ENCODE measurements at regions not wholly inside any gene's neighbourhood (a gene's known extent, or its start where the extent isn't known, plus 50 kb on each side); places are given as distances from the start of the nearest gene placed in this dataset.

- H3K4me1 ChIP-seq (ENCODE audit: insufficient read depth, low read length) = no peaks in the 10 kb centered on the region
- H3K27me3 ChIP-seq (ENCODE audit: insufficient read depth, low read length) = peaks cover 4% of the 10 kb centered on the region
These were observed 95.4 kb downstream of the ZNF621 start for GRCh38 chr3:40620151-40620550.

DNA sequence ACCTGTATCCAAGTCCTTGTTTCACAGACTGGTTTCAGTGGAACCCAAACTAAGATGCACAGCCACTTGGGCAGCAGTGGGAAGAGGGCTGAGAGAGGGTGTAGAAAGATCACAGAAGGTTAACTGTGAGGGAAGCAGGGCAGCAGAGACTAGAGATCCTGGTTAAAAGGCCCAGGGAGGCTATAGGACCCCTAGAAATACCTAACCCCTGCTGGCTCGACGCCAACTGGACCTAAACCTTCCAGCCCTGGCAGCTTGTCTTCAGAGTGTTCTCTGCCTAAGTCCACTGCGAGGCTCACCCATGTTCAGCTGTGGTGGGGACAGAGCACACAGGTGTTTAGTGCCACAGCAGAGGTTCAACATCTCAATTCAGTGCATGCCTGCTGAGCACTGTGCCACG, 96.5 kb downstream of the ZNF621 start:
- no peaks in the 10 kb centered on the region for H3K27me3 ChIP-seq (ENCODE audit: insufficient read depth, low read length)
- TF ChIP-seq, protein P1, sequence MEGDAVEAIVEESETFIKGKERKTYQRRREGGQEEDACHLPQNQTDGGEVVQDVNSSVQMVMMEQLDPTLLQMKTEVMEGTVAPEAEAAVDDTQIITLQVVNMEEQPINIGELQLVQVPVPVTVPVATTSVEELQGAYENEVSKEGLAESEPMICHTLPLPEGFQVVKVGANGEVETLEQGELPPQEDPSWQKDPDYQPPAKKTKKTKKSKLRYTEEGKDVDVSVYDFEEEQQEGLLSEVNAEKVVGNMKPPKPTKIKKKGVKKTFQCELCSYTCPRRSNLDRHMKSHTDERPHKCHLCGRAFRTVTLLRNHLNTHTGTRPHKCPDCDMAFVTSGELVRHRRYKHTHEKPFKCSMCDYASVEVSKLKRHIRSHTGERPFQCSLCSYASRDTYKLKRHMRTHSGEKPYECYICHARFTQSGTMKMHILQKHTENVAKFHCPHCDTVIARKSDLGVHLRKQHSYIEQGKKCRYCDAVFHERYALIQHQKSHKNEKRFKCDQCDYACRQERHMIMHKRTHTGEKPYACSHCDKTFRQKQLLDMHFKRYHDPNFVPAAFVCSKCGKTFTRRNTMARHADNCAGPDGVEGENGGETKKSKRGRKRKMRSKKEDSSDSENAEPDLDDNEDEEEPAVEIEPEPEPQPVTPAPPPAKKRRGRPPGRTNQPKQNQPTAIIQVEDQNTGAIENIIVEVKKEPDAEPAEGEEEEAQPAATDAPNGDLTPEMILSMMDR (IDR thresholded peaks at IDR 0.05; ENCODE audit: extremely low read depth, low read depth, low read length) = no peak

More at GRCh38 chr3:40620151-40620550, 95.4 kb downstream of the ZNF621 start:
- no peak for DNase-seq (ENCODE audit: insufficient read length, low spot score, missing footprints)
- H3K36me3 ChIP-seq (ENCODE audit: insufficient read depth, low read length) = no peaks in the 10 kb centered on the region
- H3K4me3 ChIP-seq (ENCODE audit: insufficient read depth, low read length) = no peak overlapping the region
- H3K27ac ChIP-seq (ENCODE audit: low read depth, low read length) = no peak overlapping the region
- H3K9me3 ChIP-seq (ENCODE audit: low read depth, low read length) = no peaks in the 10 kb centered on the region
- H3K4me2 ChIP-seq (ENCODE audit: insufficient read depth, low read length) = no peak overlapping the region
- H4K20me1 ChIP-seq (ENCODE audit: insufficient read depth, low read length) = no peaks in the 10 kb centered on the region
- no peak overlapping the region for H2AFZ ChIP-seq (ENCODE audit: low read length)
- TF ChIP-seq, protein P1 (IDR thresholded peaks at IDR 0.05; ENCODE audit: extremely low read depth, low read depth, low read length) = no peak
- H3K79me2 ChIP-seq (ENCODE audit: insufficient read depth, low read length) = no peaks in the 10 kb centered on the region

DNA sequence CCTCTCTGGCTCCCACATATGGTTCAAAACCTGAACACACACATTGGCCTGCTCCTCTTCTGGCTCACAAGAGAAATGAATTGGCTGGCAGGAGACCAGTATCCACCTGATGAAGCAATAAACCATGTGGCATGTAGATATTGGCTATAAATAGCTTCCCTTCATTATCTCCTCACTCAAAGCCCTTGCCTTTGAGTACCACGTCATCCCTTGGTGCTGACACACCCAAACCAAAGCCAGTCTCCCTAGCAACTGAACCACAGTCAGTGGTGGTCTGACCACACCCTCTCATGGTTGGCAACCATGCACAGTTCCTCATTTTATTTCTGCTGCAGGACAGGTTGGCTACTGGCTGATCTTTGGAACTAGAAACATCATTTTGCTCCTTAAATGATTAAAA, 98.8 kb downstream of the ZNF621 start:
- Histone ChIP-seq H3K27ac (ENCODE audit: low read depth, low read length) (no peak overlapping the region), H4K20me1 (ENCODE audit: insufficient read depth, low read length) (no peaks in the 10 kb centered on the region), H3K9me3 (ENCODE audit: low read depth, low read length) (no peaks in the 10 kb centered on the region), H3K27me3 (ENCODE audit: insufficient read depth, low read length) (no peaks in the 10 kb centered on the region), H3K4me1 (ENCODE audit: insufficient read depth, low read length) (no peaks in the 10 kb centered on the region), H3K4me2 (ENCODE audit: insufficient read depth, low read length) (no peak overlapping the region), H3K4me3 (ENCODE audit: insufficient read depth, low read length) (no peak overlapping the region), H3K79me2 (ENCODE audit: insufficient read depth, low read length) (no peaks in the 10 kb centered on the region), H3K36me3 (ENCODE audit: insufficient read depth, low read length) (no peaks in the 10 kb centered on the region), H2AFZ (ENCODE audit: low read length) (no peak overlapping the region)
- TF ChIP-seq, protein P1 (IDR thresholded peaks at IDR 0.05; ENCODE audit: extremely low read depth, low read depth, low read length) = no peak
- no peak for DNase-seq (ENCODE audit: insufficient read length, low spot score, missing footprints)

More for the DNA sequence above, 96.5 kb downstream of the ZNF621 start:
- Histone ChIP-seq H3K4me3 (ENCODE audit: insufficient read depth, low read length) (no peak overlapping the region), H3K9me3 (ENCODE audit: low read depth, low read length) (no peaks in the 10 kb centered on the region), H3K27ac (ENCODE audit: low read depth, low read length) (no peak overlapping the region), H3K36me3 (ENCODE audit: insufficient read depth, low read length) (no peaks in the 10 kb centered on the region), H4K20me1 (ENCODE audit: insufficient read depth, low read length) (no peaks in the 10 kb centered on the region), H3K79me2 (ENCODE audit: insufficient read depth, low read length) (no peaks in the 10 kb centered on the region), H3K4me2 (ENCODE audit: insufficient read depth, low read length) (no peak overlapping the region), H3K4me1 (ENCODE audit: insufficient read depth, low read length) (no peaks in the 10 kb centered on the region), H2AFZ (ENCODE audit: low read length) (no peak overlapping the region)
- no peak for DNase-seq (ENCODE audit: insufficient read length, low spot score, missing footprints)

DNA sequence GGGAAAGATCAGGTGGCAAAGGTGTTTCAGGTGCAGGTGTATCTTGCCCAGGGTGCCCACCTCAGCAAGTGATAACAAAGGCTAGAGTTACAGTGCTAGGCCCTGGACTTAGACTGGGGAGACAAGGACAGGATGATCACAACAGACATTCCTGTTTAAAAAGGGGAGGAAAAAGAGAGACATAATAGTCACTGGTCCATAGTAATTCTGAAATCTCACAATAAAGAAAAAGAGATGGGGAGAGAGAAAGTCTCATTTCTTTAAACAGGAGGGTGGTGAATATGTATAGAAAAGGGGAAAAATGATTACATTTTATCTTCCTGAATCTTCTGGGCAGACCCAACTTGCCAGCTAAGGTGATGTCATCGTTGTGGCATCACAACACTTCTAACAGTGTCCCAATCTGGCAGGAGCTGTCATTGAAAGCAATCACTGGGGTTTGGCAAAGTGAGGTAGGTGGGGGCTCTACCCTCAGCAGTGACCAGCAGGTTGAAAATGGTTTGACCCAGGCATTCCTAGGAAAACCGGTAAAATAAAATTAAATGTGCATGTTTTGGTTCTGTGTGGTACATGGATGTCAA, 99.5 kb downstream of the ZNF621 start:
- Histone ChIP-seq H3K9me3 (ENCODE audit: low read depth, low read length) (no peaks in the 10 kb centered on the region), H3K79me2 (ENCODE audit: insufficient read depth, low read length) (no peaks in the 10 kb centered on the region), H3K27ac (ENCODE audit: low read depth, low read length) (no peak overlapping the region), H3K4me3 (ENCODE audit: insufficient read depth, low read length) (no peak overlapping the region), H4K20me1 (ENCODE audit: insufficient read depth, low read length) (no peaks in the 10 kb centered on the region), H3K4me2 (ENCODE audit: insufficient read depth, low read length) (no peak overlapping the region), H3K27me3 (ENCODE audit: insufficient read depth, low read length) (no peaks in the 10 kb centered on the region), H3K36me3 (ENCODE audit: insufficient read depth, low read length) (no peaks in the 10 kb centered on the region), H3K4me1 (ENCODE audit: insufficient read depth, low read length) (no peaks in the 10 kb centered on the region), H2AFZ (ENCODE audit: low read length) (no peak overlapping the region)
- no peak for DNase-seq (ENCODE audit: insufficient read length, low spot score, missing footprints)
- TF ChIP-seq, protein P1 (IDR thresholded peaks at IDR 0.05; ENCODE audit: extremely low read depth, low read depth, low read length) = no peak
